Neural cell (in vitro differentiated cells): ENCODE measurements at regions not wholly inside any gene's neighbourhood (a gene's known extent, or its start where the extent isn't known, plus 50 kb on each side); places are given as distances from the start of the nearest gene placed in this dataset.

Experiments used
- H2AFZ ChIP-seq: fragments of 200-600, 300-800 bp; sonication (generic), shearing (Covaris generic); 2 replicates; pipeline ENCODE4 v1.6.0; 2014; ENCODE audit warnings: low read depth, mild to moderate bottlenecking, antibody characterized with exemption, low read length, moderate library complexity
- H3F3A ChIP-seq: fragments of 200-600 bp; shearing (Covaris generic); 2 replicates; pipeline ENCODE4 v1.6.1; 2016; ENCODE audit warnings: mild to moderate bottlenecking, moderate library complexity, mixed read lengths, antibody characterized with exemption, low read length; ENCODE audit not compliant: insufficient read depth, poor library complexity, severe bottlenecking
- H3K27ac ChIP-seq: fragments of 200-600, 300-800 bp; sonication (generic), shearing (Covaris generic); 2 replicates; pipeline ENCODE4 v1.5.1; 2014; ENCODE audit warnings: mild to moderate bottlenecking, low read length, moderate library complexity
- H3K27me3 ChIP-seq: fragments of 300-800, 200-600 bp; sonication (generic), shearing (Covaris generic); 2 replicates; pipeline ENCODE4 v1.6.0; 2014; ENCODE audit warnings: mild to moderate bottlenecking, low read depth, low read length, moderate library complexity; ENCODE audit not compliant: insufficient read depth
- H3K36me3 ChIP-seq: fragments of 300-800, 200-600 bp; sonication (generic), shearing (Covaris generic); 2 replicates; pipeline ENCODE4 v1.5.1; 2014; ENCODE audit warnings: mild to moderate bottlenecking, antibody characterized with exemption, low read length, moderate library complexity; ENCODE audit not compliant: insufficient read depth
- H3K4me2 ChIP-seq: fragments of 300-800, 200-600 bp; sonication (generic), shearing (Covaris generic); 2 replicates; pipeline ENCODE4 v1.6.0; 2014; ENCODE audit warnings: mild to moderate bottlenecking, low read length
- H3K4me3 ChIP-seq: fragments of 300-800, 200-600 bp; sonication (generic), shearing (Covaris generic); 2 replicates; pipeline ENCODE4 v1.5.1; 2014; ENCODE audit warnings: mild to moderate bottlenecking, low read length, moderate library complexity
- H3K79me2 ChIP-seq: fragments of 200-600 bp; shearing (Covaris generic); replicated peaks from 2 replicates; pipeline ENCODE4 v1.6.0; 2014; ENCODE audit warnings: mild to moderate bottlenecking, low read length, moderate library complexity; ENCODE audit not compliant: insufficient read depth
- H3K9ac ChIP-seq: fragments of 300-800, 200-600 bp; sonication (generic), shearing (Covaris generic); 2 replicates; pipeline ENCODE4 v1.6.1; 2016; ENCODE audit warnings: mild to moderate bottlenecking, low read length, mixed read lengths
- H3K9me2 ChIP-seq: fragments of 200-600 bp; shearing (Covaris generic); 2 replicates; pipeline ENCODE4 v1.6.1; 2016; ENCODE audit warnings: mild to moderate bottlenecking, low read length, mixed read lengths; ENCODE audit not compliant: insufficient read depth
- H3K9me3 ChIP-seq: fragments of 200-600, 300-800 bp; sonication (generic), shearing (Covaris generic); 2 replicates; pipeline ENCODE4 v1.6.1; 2016; ENCODE audit warnings: mild to moderate bottlenecking, mixed run types, low read length, moderate library complexity, mixed read lengths
- H4K20me1 ChIP-seq: fragments of 200-600 bp; shearing (Covaris generic); 2 replicates; pipeline ENCODE4 v1.6.1; 2016; ENCODE audit warnings: mild to moderate bottlenecking, mixed run types; ENCODE audit not compliant: insufficient read depth
- EP300 ChIP-seq: fragments of 450-650 bp; conservative IDR thresholded peaks from 2 replicates; pipeline ENCODE4 v1.6.1; 2014; ENCODE audit warnings: antibody characterized with exemption, mild to moderate bottlenecking, moderate library complexity; ENCODE audit not compliant: poor library complexity, severe bottlenecking
- EZH2 ChIP-seq: fragments of 200-600, 300-800 bp; shearing (Covaris generic), sonication (generic); IDR thresholded peaks from 2 replicates; pipeline ENCODE4 v1.6.1; 2014; ENCODE audit warnings: antibody characterized with exemption, low read length, borderline replicate concordance, mild to moderate bottlenecking; ENCODE audit not compliant: insufficient read depth, poor library complexity, severe bottlenecking
- MXI1 ChIP-seq: fragments of 450-650 bp; conservative IDR thresholded peaks from 2 replicates; pipeline ENCODE4 v1.6.1; 2014; ENCODE audit warnings: antibody characterized with exemption, mild to moderate bottlenecking; ENCODE audit not compliant: poor library complexity, severe bottlenecking
- POLR2AphosphoS5 ChIP-seq: IDR thresholded peaks from 2 replicates; pipeline ENCODE4 v1.6.1; 2012
- RAD21 ChIP-seq: fragments of 450-650 bp; conservative IDR thresholded peaks from 2 replicates; pipeline ENCODE4 v1.6.1; 2014; ENCODE audit warnings: antibody characterized with exemption, mild to moderate bottlenecking, moderate library complexity
- SMC3 ChIP-seq: fragments of 450-650 bp; conservative IDR thresholded peaks from 2 replicates; pipeline ENCODE4 v1.6.1; 2014; ENCODE audit warnings: antibody characterized with exemption, mild to moderate bottlenecking, moderate library complexity; ENCODE audit not compliant: poor library complexity
- TAF1 ChIP-seq: IDR thresholded peaks from 2 replicates; pipeline ENCODE4 v1.6.1; 2012; ENCODE audit warnings: low read depth
- TF ChIP-seq, protein P1 (sequence below): fragments of 450-650 bp; IDR thresholded peaks from 2 replicates; pipeline ENCODE4 v1.5.1; 2014; ENCODE audit warnings: antibody characterized with exemption, mild to moderate bottlenecking, moderate library complexity; ENCODE audit not compliant: poor library complexity, severe bottlenecking
- TF ChIP-seq, protein P2 (sequence below): IDR thresholded peaks from 2 replicates; pipeline ENCODE4 v1.6.1; 2012; ENCODE audit warnings: borderline replicate concordance

DNA sequence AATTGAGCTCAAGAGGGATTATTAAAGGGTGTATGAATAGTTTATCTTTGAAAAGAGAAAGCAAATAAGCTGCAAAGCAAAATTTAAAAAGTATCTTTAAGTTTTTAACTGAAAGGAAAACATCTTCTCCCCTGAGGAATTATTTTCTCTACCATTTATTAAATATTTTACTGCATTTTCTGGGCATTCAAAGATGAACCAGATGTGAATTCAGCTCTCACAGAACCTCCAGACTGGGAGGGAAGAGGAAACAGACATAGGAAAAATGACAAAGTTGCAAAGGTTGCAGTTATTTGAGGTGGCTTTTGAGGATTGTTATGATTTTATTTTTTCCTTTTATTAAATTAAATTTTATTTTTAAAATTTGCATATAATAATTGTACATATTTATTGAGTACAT lies 122.7 kb upstream of the SESN3 start:
- no peaks in the 10 kb centered on the region for H3K27me3 ChIP-seq
- H3K27ac ChIP-seq, result no peak overlapping the region
- H4K20me1 ChIP-seq, result no peaks in the 10 kb centered on the region
- H3K36me3 ChIP-seq, result no peaks in the 10 kb centered on the region
- no peak overlapping the region for H3K4me2 ChIP-seq
- no peak overlapping the region for H3K4me3 ChIP-seq
- H3K9ac ChIP-seq, result no peak overlapping the region
- no peaks in the 10 kb centered on the region for H3K9me3 ChIP-seq
- no peaks in the 10 kb centered on the region for H3K79me2 ChIP-seq
- no peak for TF ChIP-seq SMC3
- TF ChIP-seq, protein P1, sequence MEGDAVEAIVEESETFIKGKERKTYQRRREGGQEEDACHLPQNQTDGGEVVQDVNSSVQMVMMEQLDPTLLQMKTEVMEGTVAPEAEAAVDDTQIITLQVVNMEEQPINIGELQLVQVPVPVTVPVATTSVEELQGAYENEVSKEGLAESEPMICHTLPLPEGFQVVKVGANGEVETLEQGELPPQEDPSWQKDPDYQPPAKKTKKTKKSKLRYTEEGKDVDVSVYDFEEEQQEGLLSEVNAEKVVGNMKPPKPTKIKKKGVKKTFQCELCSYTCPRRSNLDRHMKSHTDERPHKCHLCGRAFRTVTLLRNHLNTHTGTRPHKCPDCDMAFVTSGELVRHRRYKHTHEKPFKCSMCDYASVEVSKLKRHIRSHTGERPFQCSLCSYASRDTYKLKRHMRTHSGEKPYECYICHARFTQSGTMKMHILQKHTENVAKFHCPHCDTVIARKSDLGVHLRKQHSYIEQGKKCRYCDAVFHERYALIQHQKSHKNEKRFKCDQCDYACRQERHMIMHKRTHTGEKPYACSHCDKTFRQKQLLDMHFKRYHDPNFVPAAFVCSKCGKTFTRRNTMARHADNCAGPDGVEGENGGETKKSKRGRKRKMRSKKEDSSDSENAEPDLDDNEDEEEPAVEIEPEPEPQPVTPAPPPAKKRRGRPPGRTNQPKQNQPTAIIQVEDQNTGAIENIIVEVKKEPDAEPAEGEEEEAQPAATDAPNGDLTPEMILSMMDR, result no peak
- TF ChIP-seq, protein P2, sequence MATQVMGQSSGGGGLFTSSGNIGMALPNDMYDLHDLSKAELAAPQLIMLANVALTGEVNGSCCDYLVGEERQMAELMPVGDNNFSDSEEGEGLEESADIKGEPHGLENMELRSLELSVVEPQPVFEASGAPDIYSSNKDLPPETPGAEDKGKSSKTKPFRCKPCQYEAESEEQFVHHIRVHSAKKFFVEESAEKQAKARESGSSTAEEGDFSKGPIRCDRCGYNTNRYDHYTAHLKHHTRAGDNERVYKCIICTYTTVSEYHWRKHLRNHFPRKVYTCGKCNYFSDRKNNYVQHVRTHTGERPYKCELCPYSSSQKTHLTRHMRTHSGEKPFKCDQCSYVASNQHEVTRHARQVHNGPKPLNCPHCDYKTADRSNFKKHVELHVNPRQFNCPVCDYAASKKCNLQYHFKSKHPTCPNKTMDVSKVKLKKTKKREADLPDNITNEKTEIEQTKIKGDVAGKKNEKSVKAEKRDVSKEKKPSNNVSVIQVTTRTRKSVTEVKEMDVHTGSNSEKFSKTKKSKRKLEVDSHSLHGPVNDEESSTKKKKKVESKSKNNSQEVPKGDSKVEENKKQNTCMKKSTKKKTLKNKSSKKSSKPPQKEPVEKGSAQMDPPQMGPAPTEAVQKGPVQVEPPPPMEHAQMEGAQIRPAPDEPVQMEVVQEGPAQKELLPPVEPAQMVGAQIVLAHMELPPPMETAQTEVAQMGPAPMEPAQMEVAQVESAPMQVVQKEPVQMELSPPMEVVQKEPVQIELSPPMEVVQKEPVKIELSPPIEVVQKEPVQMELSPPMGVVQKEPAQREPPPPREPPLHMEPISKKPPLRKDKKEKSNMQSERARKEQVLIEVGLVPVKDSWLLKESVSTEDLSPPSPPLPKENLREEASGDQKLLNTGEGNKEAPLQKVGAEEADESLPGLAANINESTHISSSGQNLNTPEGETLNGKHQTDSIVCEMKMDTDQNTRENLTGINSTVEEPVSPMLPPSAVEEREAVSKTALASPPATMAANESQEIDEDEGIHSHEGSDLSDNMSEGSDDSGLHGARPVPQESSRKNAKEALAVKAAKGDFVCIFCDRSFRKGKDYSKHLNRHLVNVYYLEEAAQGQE, result no peak
- no peak for TF ChIP-seq POLR2AphosphoS5
- no peak for TF ChIP-seq TAF1
- no peak for TF ChIP-seq MXI1
- no peak for TF ChIP-seq EP300
- TF ChIP-seq EZH2, result no peak
- no peak for TF ChIP-seq RAD21
- H3F3A ChIP-seq, result no peaks in the 10 kb centered on the region
- H2AFZ ChIP-seq, result no peak overlapping the region
- H3K9me2 ChIP-seq, result no peaks in the 10 kb centered on the region

DNA sequence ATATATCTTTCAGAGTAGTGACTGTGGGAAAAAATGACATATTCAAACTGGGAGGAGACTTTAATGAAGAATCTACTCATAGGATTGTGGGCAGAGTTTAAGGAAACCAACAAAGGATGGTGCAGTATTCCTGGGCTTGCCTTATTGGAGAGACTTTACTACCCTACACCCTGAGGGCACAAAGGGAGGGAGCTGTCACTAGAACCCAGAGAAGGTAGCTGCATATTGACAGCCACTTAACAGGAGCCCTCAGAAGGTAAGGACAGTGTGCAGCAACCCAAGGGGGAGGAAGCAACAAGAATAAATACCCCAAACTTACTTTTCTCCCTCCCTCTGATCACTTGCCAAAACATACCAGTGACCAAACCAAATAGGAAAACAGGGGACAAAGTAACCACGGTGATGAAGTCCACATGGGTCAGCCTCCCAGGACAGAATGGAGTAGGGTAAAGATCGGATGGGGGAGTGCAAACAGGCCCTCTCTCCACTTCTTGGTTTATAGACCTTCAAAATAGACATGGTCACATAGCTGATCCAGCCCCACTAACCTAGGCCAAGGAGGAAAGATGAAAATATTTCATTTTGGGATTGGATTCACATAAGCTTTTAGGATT lies 121.8 kb upstream of the SESN3 start:
- Histone ChIP-seq H3K9me3 (no peaks in the 10 kb centered on the region), H2AFZ (no peak overlapping the region), H3F3A (no peaks in the 10 kb centered on the region)

More for the DNA sequence above, 121.8 kb upstream of the SESN3 start:
- TF ChIP-seq POLR2AphosphoS5, result no peak
- H3K79me2 ChIP-seq, result no peaks in the 10 kb centered on the region
- H3K27ac ChIP-seq, result no peak overlapping the region
- no peaks in the 10 kb centered on the region for H3K9me2 ChIP-seq
- no peak overlapping the region for H3K4me3 ChIP-seq
- no peak overlapping the region for H3K4me2 ChIP-seq
- H4K20me1 ChIP-seq, result no peaks in the 10 kb centered on the region
- H3K36me3 ChIP-seq, result no peaks in the 10 kb centered on the region
- H3K9ac ChIP-seq, result no peak overlapping the region
- H3K27me3 ChIP-seq, result no peaks in the 10 kb centered on the region
